ENCODE measurements at regions not wholly inside any gene's neighbourhood (a gene's known extent, or its start where the extent isn't known, plus 50 kb on each side); places are given as distances from the start of the nearest gene placed in this dataset.

DNA sequence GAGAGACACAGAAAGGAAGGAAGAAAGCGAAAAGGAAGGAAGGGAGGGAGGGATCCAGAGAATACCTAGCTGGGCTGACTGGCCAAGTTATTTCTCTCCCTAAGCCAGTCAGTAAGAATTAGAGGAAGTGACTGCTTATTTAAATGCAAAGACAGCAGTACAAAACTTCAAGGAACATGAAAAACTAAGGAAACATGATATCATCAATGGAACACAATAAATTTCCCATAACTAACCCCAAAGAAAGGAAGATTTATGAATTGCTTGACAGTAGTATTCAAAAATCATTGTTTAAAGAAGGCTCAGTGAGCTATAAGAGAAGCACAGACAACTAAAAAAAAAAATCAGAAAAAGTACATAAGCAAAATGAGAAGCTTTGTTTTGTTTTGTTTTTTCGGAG, 252.3 kb upstream of the SASH1 start:
- no peak for DNase-seq (ENCODE audit: low read depth)
- H3K4me3 ChIP-seq (ENCODE audit: low read depth, low read length): no peak overlapping the region
- TF ChIP-seq, protein P1, sequence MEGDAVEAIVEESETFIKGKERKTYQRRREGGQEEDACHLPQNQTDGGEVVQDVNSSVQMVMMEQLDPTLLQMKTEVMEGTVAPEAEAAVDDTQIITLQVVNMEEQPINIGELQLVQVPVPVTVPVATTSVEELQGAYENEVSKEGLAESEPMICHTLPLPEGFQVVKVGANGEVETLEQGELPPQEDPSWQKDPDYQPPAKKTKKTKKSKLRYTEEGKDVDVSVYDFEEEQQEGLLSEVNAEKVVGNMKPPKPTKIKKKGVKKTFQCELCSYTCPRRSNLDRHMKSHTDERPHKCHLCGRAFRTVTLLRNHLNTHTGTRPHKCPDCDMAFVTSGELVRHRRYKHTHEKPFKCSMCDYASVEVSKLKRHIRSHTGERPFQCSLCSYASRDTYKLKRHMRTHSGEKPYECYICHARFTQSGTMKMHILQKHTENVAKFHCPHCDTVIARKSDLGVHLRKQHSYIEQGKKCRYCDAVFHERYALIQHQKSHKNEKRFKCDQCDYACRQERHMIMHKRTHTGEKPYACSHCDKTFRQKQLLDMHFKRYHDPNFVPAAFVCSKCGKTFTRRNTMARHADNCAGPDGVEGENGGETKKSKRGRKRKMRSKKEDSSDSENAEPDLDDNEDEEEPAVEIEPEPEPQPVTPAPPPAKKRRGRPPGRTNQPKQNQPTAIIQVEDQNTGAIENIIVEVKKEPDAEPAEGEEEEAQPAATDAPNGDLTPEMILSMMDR (IDR thresholded peaks at IDR 0.05; ENCODE audit: insufficient read depth, low read depth, low read length): no peak

DNA sequence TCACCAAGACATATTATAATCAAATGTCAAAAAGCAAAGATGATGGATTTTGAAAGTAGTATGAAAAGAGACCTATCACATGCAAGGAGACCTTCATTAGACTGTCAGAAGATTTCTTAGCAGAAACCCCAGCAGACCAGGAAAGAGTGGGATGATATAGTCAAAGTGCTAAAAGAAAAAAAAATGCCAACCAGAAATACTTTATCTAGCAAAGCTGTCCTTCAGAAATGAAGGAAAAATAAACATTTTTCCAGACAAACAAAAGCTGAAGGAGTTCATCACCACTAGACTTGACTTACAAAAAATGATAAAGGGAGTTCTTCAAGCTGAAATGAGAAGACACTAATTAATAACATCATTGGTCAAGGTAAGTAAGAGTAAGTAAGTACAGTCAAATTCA, 251.2 kb upstream of the SASH1 start:
- DNase-seq (ENCODE audit: low read depth): no peak
- TF ChIP-seq, protein P1 (IDR thresholded peaks at IDR 0.05; ENCODE audit: insufficient read depth, low read depth, low read length): no peak

GRCh38 chr6:148103436-148103835, 239.2 kb upstream of the SASH1 start:
- H3K4me3 ChIP-seq (ENCODE audit: low read depth, low read length): no peak overlapping the region
- DNase-seq (ENCODE audit: low read depth): no peak
- TF ChIP-seq, protein P1 (IDR thresholded peaks at IDR 0.05; ENCODE audit: insufficient read depth, low read depth, low read length): no peak

More for the DNA sequence above, 251.2 kb upstream of the SASH1 start:
- no peak overlapping the region for H3K4me3 ChIP-seq (ENCODE audit: low read depth, low read length)

- no peak for DNase-seq (ENCODE audit: low read depth)
- H3K4me3 ChIP-seq (ENCODE audit: low read depth, low read length): no peak overlapping the region
- TF ChIP-seq, protein P1 (IDR thresholded peaks at IDR 0.05; ENCODE audit: insufficient read depth, low read depth, low read length): no peak
Measured at GRCh38 chr6:148104131-148104530, 238.5 kb upstream of the SASH1 start.

DNA sequence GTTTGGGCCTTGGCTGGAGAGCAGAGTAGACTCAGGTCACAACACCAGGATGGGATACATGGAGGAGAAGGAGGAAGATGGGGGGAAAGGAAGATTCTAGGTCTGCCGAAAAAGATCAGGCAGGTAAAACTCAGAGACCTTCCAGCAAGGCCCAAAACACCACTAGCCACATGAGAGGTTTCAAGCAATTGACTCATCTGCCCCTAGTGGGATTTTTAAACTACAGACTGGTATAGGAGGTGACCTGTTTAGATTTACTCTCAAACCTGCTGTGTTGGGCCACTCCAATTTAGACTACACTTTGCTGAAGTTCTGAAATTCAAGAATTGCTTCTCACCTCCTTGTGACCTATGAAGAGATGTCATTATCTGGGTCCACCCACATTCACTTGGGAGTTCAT, 236.9 kb upstream of the SASH1 start:
- no peak overlapping the region for H3K4me3 ChIP-seq (ENCODE audit: low read depth, low read length)
- no peak for DNase-seq (ENCODE audit: low read depth)
- TF ChIP-seq, protein P1 (IDR thresholded peaks at IDR 0.05; ENCODE audit: insufficient read depth, low read depth, low read length): no peak

- DNase-seq (ENCODE audit: low read depth): no peak
- H3K4me3 ChIP-seq (ENCODE audit: low read depth, low read length): no peak overlapping the region
- TF ChIP-seq, protein P1 (IDR thresholded peaks at IDR 0.05; ENCODE audit: insufficient read depth, low read depth, low read length): no peak
Measured at GRCh38 chr6:148107911-148108310, 234.7 kb upstream of the SASH1 start.

DNA sequence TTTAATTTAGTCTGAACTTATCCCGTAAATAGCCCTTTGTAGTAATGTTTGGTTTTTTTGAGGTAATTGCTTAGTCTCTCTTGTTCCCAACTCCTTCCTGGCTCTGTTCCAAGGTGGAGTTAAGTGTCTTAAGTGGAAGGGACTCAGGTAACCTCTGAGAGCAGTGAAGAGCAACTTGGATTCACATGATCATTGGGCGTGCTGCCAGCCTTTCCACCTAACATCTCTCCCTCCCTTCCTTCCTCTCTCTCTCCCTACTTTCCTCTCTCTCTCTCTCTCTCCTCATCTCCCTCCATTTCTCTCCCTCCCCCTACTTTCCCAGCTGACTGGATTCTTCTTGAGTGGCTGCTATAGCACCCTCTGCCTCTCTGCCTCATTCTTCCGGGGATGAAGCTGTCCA, 232.9 kb upstream of the SASH1 start:
- TF ChIP-seq, protein P1 (IDR thresholded peaks at IDR 0.05; ENCODE audit: insufficient read depth, low read depth, low read length): no peak
- DNase-seq (ENCODE audit: low read depth): no peak
- no peak overlapping the region for H3K4me3 ChIP-seq (ENCODE audit: low read depth, low read length)
